Pancreas (tissue), 10 donors: ENCODE measurements at regions not wholly inside any gene's neighbourhood (a gene's known extent, or its start where the extent isn't known, plus 50 kb on each side); places are given as distances from the start of the nearest gene placed in this dataset.

Experiments
- ATAC-seq, 4 donors: fragments of 200-7000 bp; cut with Tn5 transposase; one replicate each; pipeline versions ENCODE4 v1.8.0 to v1.9.1; 2020; ENCODE audit warnings: mild to moderate bottlenecking in 4 of 4, moderate library complexity in 4 of 4
- DNase-seq, 6 donors: peaks; one replicate each; pipeline ENCODE4 v3.0.0-alpha.2; 2020
- FAIRE-seq: peaks from 2 replicates; lab custom pipeline; 2012; peaks lifted over from hg19 to GRCh38; lab: Jason Lieb, UNC
- H3K27ac ChIP-seq, 4 donors: fragments of 200-600 bp; sonication (generic); 1 replicate in 3 of 4; 2 replicates in 1 of 4; pipeline versions ENCODE4 v1.5.0 to v1.8.0; 2020
- H3K27me3 ChIP-seq, 4 donors: fragments of 200-600 bp; one replicate each; pipeline ENCODE4 v1.8.0; 2021
- H3K36me3 ChIP-seq, 3 donors: fragments of 200-600 bp; sonication (generic) in 1 of 3; one replicate each; pipeline versions ENCODE4 v1.5.0 to v1.8.0; 2020 to 2021
- H3K4me1 ChIP-seq, 3 donors: fragments of 200-600 bp; one replicate each; pipeline ENCODE4 v1.8.0; 2021
- H3K4me3 ChIP-seq, 4 donors: fragments of 200-600 bp; sonication (generic) in 2 of 4; one replicate each; pipeline versions ENCODE4 v1.5.0 to v1.8.0; 2020 to 2021
- H3K9me3 ChIP-seq, 4 donors: fragments of 200-600 bp; one replicate each; pipeline ENCODE4 v1.8.0; 2021
- CTCF ChIP-seq, 4 donors: fragments of 200-600 bp; sonication (generic) in 3 of 4; IDR thresholded peaks; one replicate each; pipeline versions ENCODE4 v1.5.0 to v1.8.0; 2021; ENCODE audit warnings: antibody characterized with exemption in 4 of 4
- WGBS, 2 donors: extraction: QIAGEN DNeasy Blood & Tissue Kit; methylation state at CpG; one replicate each; pipeline ENCODE4 v1.1.7; 2013; 5-methylcytosine and 5-hydroxymethylcytosine counted together
- intact Hi-C, 3 donors: fragments of 100-400 bp; cut with DNase I; formaldehyde crosslinking; loops; one replicate each; pipeline versions ENCODE4 v1.11.1 to v1.14.2; 2022
- donor health status: healthy with polysubstance abuse.
- donor health status: DM: no; HTN: no; CAD: no; lungs with moderate emphysema.
- donor health status: DM: no; HTN: no; CAD: no.
- donor health status: control.
- donor health status: control.
- donor health status: Bipolar disorder and iron deficiency.
- donor health status: DM: yes; HTN: yes; CAD: no.
- donor health status: DM: no; HTN: no; CAD: no.
- donor health status: DM: no; HTN: no; CAD: no.
- donor health status: DM: yes; HTN: yes; CAD: no.

- intact Hi-C loops = no loop called here
- ATAC-seq (no peak), FAIRE-seq (no peak), DNase-seq (no peak)
- no peak overlapping the region for H3K4me3 ChIP-seq
- H3K36me3 ChIP-seq = no peaks in the 10 kb centered on the region
- WGBS, 2 donors = 91 to 98% methylated on average over 3 of the region's 3 CpGs
- no peak overlapping the region for H3K27ac ChIP-seq
- no peaks in the 10 kb centered on the region for H3K27me3 ChIP-seq
- TF ChIP-seq CTCF (IDR thresholded peaks at IDR 0.05) = no peak
- H3K4me1 ChIP-seq = no peaks in the 10 kb centered on the region
- H3K9me3 ChIP-seq = no peaks in the 10 kb centered on the region
Measured at GRCh38 chr11:86885311-86885710, 69.9 kb downstream of the FZD4 start.

GRCh38 chr11:86888164-86889000 is 66.8 kb downstream of the FZD4 start:
- FAIRE-seq (no peak), ATAC-seq (no peak), DNase-seq (no peak)
- no peak overlapping the region for H3K4me3 ChIP-seq
- H3K9me3 ChIP-seq = no peaks in the 10 kb centered on the region
- 84 to 87% methylated on average over 5 of the region's 5 CpGs for WGBS, 2 donors
- H3K36me3 ChIP-seq = no peaks in the 10 kb centered on the region
- no peaks in the 10 kb centered on the region for H3K27me3 ChIP-seq
- H3K4me1 ChIP-seq = no peaks in the 10 kb centered on the region
- TF ChIP-seq CTCF (IDR thresholded peaks at IDR 0.05) = no peak
- intact Hi-C loops = no loop called here
- H3K27ac ChIP-seq = no peak overlapping the region

- no peak for TF ChIP-seq CTCF (IDR thresholded peaks at IDR 0.05)
- Histone ChIP-seq H3K27ac (no peak overlapping the region), H3K9me3 (no peaks in the 10 kb centered on the region), H3K36me3 (no peaks in the 10 kb centered on the region), H3K4me1 (no peaks in the 10 kb centered on the region), H3K4me3 (no peak overlapping the region), H3K27me3 (no peaks in the 10 kb centered on the region)
- ATAC-seq = no peak
- no peak for DNase-seq
- no peak for FAIRE-seq
- intact Hi-C loops = no loop called here
- WGBS, 2 donors = 80 to 88% methylated on average over 1 of the region's 1 CpG
Measured at GRCh38 chr11:86889001-86889341, 66.2 kb downstream of the FZD4 start.

- no peak overlapping the region for H3K27ac ChIP-seq
- ATAC-seq (no peak), DNase-seq (no peak), FAIRE-seq (no peak)
- 68 to 72% methylated on average over 2 of the region's 2 CpGs for WGBS, 2 donors
- intact Hi-C loops = no loop called here
- H3K9me3 ChIP-seq = no peaks in the 10 kb centered on the region
- no peaks in the 10 kb centered on the region for H3K4me1 ChIP-seq
- no peak overlapping the region for H3K4me3 ChIP-seq
- H3K27me3 ChIP-seq = no peaks in the 10 kb centered on the region
- no peaks in the 10 kb centered on the region for H3K36me3 ChIP-seq
- no peak for TF ChIP-seq CTCF (IDR thresholded peaks at IDR 0.05)
Measured at GRCh38 chr11:86891036-86891435, 64.2 kb downstream of the FZD4 start.

- Histone ChIP-seq H3K36me3 (no peaks in the 10 kb centered on the region), H3K27me3 (no peaks in the 10 kb centered on the region), H3K4me1 (no peaks in the 10 kb centered on the region), H3K9me3 (no peaks in the 10 kb centered on the region), H3K4me3 (no peak overlapping the region), H3K27ac (no peak overlapping the region)
- TF ChIP-seq CTCF (IDR thresholded peaks at IDR 0.05) = no peak
- ATAC-seq = no peak
- no peak for DNase-seq
- FAIRE-seq = no peak
- 85 to 86% methylated on average over 3 of the region's 3 CpGs for WGBS, 2 donors
- intact Hi-C loops = no loop called here
Measured at GRCh38 chr11:86893235-86893634, 62.0 kb downstream of the FZD4 start.
